Upper lobe of right lung (tissue), 1 donor: ENCODE measurements at regions not wholly inside any gene's neighbourhood (a gene's known extent, or its start where the extent isn't known, plus 50 kb on each side); places are given as distances from the start of the nearest gene placed in this dataset.

Experiments
- ATAC-seq: fragments of 200-7000 bp; cut with Tn5 transposase; one replicate; pipeline ENCODE4 v1.9.1; 2020; ENCODE audit warnings: mild to moderate bottlenecking, moderate library complexity
- DNase-seq: peaks from one replicate; pipeline ENCODE4 v3.0.0-alpha.2; 2020
- H3K27ac ChIP-seq: fragments of 200-600 bp; one replicate; pipeline ENCODE4 v1.8.0; 2022
- H3K27me3 ChIP-seq: fragments of 200-600 bp; one replicate; pipeline ENCODE4 v1.8.0; 2022; ENCODE audit warnings: mild to moderate bottlenecking
- H3K36me3 ChIP-seq: fragments of 200-600 bp; one replicate; pipeline ENCODE4 v1.8.0; 2022
- H3K4me1 ChIP-seq: fragments of 200-600 bp; one replicate; pipeline ENCODE4 v1.8.0; 2022
- H3K4me3 ChIP-seq: fragments of 200-600 bp; one replicate; pipeline ENCODE4 v1.8.0; 2022; ENCODE audit warnings: mild to moderate bottlenecking
- H3K9me3 ChIP-seq: fragments of 200-600 bp; one replicate; pipeline ENCODE4 v1.8.0; 2022
- intact Hi-C: fragments of 100-400 bp; cut with DNase I; formaldehyde crosslinking; loops from one replicate; pipeline ENCODE4 v1.11.0; 2022
- TF ChIP-seq, protein P1 (sequence below): fragments of 200-600 bp; IDR thresholded peaks from one replicate; pipeline ENCODE4 v1.8.0; 2022; ENCODE audit warnings: antibody characterized with exemption
- donor health status: DM: no; HTN: yes; CAD: no; lungs with severe emphysema.

DNA sequence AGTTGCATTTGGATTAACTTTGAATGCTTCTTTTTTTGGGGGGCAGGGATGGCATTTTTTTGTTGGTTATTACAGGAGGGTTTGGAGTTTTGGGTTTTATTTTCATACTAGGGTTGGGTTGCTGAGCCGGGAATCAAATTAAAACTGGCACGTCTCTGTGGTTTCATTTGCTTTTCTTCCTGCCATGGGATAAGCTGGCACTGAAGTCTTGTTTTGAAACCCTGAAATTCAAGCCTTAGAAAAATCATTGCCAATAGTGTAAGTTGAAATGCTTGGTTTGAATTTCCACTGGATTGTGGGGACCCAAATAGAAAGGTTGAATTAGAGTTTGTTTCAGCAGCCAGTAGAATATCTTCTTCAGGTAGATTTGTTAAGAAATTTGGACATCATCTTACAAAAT lies 193.1 kb upstream of the DCBLD2 start:
- intact Hi-C loops, result no loop called here

DNA sequence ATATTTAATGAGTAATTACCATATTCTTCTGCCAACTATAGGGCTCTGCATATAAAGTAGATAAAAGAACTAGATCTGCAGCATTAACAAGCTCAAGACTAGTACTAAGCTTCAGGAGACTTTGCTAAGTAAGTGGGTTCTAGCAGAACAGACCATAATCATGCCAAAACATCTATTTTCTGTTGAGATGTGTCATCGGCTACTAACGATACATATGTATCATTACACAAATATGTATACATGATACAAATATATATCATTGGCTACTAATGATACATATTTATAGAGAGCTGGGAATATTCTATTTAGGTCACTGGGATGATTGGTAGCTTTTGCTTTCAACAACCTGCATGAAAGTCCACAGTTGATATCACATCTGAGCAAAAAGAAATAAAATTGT lies 185.8 kb upstream of the DCBLD2 start:
- intact Hi-C loops, result no loop called here
- Histone ChIP-seq H3K4me1 (no peaks in the 10 kb centered on the region), H3K27ac (no peak overlapping the region), H3K27me3 (no peaks in the 10 kb centered on the region), H3K36me3 (no peaks in the 10 kb centered on the region), H3K4me3 (no peak overlapping the region), H3K9me3 (no peaks in the 10 kb centered on the region)
- TF ChIP-seq, protein P1, sequence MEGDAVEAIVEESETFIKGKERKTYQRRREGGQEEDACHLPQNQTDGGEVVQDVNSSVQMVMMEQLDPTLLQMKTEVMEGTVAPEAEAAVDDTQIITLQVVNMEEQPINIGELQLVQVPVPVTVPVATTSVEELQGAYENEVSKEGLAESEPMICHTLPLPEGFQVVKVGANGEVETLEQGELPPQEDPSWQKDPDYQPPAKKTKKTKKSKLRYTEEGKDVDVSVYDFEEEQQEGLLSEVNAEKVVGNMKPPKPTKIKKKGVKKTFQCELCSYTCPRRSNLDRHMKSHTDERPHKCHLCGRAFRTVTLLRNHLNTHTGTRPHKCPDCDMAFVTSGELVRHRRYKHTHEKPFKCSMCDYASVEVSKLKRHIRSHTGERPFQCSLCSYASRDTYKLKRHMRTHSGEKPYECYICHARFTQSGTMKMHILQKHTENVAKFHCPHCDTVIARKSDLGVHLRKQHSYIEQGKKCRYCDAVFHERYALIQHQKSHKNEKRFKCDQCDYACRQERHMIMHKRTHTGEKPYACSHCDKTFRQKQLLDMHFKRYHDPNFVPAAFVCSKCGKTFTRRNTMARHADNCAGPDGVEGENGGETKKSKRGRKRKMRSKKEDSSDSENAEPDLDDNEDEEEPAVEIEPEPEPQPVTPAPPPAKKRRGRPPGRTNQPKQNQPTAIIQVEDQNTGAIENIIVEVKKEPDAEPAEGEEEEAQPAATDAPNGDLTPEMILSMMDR, result no peak
- DNase-seq (no peak), ATAC-seq (no peak)

More for the DNA sequence above, 193.1 kb upstream of the DCBLD2 start:
- DNase-seq (no peak), ATAC-seq (no peak)
- H3K27ac ChIP-seq, result no peak overlapping the region
- no peaks in the 10 kb centered on the region for H3K27me3 ChIP-seq
- TF ChIP-seq, protein P1, result no peak
- H3K4me3 ChIP-seq, result no peak overlapping the region
- H3K4me1 ChIP-seq, result no peaks in the 10 kb centered on the region
- no peaks in the 10 kb centered on the region for H3K36me3 ChIP-seq
- H3K9me3 ChIP-seq, result no peaks in the 10 kb centered on the region

- intact Hi-C loops, result no loop called here
- no peak for ATAC-seq
- TF ChIP-seq, protein P1, result no peak
Measured at GRCh38 chr3:99084826-99085225, 183.3 kb upstream of the DCBLD2 start.

GRCh38 chr3:99084156-99084555 lies 182.7 kb upstream of the DCBLD2 start:
- intact Hi-C loops, result no loop called here
- Histone ChIP-seq H3K27ac (no peak overlapping the region), H3K9me3 (no peaks in the 10 kb centered on the region), H3K27me3 (no peaks in the 10 kb centered on the region), H3K4me3 (no peak overlapping the region), H3K36me3 (no peaks in the 10 kb centered on the region), H3K4me1 (no peaks in the 10 kb centered on the region)
- DNase-seq (no peak), ATAC-seq (no peak)
- TF ChIP-seq, protein P1, result no peak

More at GRCh38 chr3:99084826-99085225, 183.3 kb upstream of the DCBLD2 start:
- H3K36me3 ChIP-seq, result no peaks in the 10 kb centered on the region
- H3K4me1 ChIP-seq, result no peaks in the 10 kb centered on the region
- H3K27ac ChIP-seq, result no peak overlapping the region
- no peak overlapping the region for H3K4me3 ChIP-seq
- no peak for DNase-seq
- H3K9me3 ChIP-seq, result no peaks in the 10 kb centered on the region
- no peaks in the 10 kb centered on the region for H3K27me3 ChIP-seq

GRCh38 chr3:99071096-99071495 lies 169.6 kb upstream of the DCBLD2 start:
- DNase-seq (no peak), ATAC-seq (no peak)
- Histone ChIP-seq H3K9me3 (no peaks in the 10 kb centered on the region), H3K36me3 (no peaks in the 10 kb centered on the region), H3K27ac (no peak overlapping the region), H3K4me3 (no peak overlapping the region), H3K27me3 (no peaks in the 10 kb centered on the region), H3K4me1 (no peaks in the 10 kb centered on the region)
- intact Hi-C loops, result no loop called here
- TF ChIP-seq, protein P1, result no peak

DNA sequence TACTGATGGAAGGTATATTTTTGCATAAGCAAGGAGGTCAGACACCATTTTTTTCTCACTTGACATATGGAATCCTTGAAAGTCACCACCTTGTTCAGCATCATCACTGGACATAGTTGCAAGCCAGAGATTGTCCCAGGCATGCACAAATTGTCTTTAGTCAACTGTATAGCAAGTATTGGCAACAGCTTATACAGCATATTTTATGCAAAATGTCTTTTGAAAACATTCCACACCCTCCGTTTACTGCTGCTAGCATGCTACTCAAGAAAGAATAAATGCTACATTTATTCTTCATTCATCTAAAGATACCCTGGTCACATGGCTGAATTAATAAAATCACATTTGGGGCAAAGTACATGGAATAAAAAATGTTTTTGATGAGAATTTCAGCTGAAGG lies 168.5 kb upstream of the DCBLD2 start:
- H3K4me3 ChIP-seq, result no peak overlapping the region
- TF ChIP-seq, protein P1, result no peak
- H3K27me3 ChIP-seq, result no peaks in the 10 kb centered on the region
- no peaks in the 10 kb centered on the region for H3K36me3 ChIP-seq
- DNase-seq, result no peak
- H3K9me3 ChIP-seq, result no peaks in the 10 kb centered on the region
- no peaks in the 10 kb centered on the region for H3K4me1 ChIP-seq
- intact Hi-C loops, result no loop called here
- ATAC-seq, result no peak
- no peak overlapping the region for H3K27ac ChIP-seq
